ENCODE measurements at regions not wholly inside any gene's neighbourhood (a gene's known extent, or its start where the extent isn't known, plus 50 kb on each side); places are given as distances from the start of the nearest gene placed in this dataset.
"Not testable (repeated sequence)": the region's sequence is repeated elsewhere in the genome, so short reads cannot be mapped to it uniquely, and the experiment has no call there.

GRCh38 chr20:53764415-53764800, 170.8 kb upstream of the ZNF217 start:
- no peak for DNase-seq

DNA sequence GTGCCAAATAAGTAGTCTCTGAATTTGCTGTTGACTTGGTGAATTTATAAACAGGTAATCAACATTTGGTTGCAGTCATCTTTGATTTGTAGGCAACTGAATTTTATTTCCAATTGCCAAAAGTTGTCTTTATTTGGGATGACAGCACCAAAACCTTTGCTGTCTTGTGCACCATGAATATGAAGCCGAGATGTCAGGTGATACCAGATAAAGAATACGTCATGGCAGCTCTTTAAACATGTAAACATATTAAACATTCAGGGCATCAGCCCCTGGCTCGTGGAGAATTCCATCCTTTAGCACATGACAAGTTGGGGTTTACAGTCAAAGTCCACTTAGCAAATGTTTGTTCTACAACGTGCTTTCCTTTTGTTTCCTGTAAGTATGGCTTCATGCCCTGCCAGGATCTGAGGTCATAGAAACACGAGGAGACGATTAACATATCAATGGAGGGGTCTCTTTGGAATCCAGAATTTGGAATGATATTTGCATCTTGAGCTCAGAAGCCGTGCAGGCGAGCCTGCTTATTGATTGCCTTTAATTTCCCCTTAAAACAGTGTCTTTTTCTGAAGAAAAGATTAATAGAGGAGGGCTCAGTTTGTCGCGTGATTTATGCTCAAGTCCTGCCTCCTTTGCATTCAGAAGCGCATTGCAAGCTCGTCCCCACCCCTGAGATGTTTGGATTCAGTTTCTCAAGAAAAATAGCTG, 170.2 kb upstream of the ZNF217 start:
- DNase-seq: no peak

DNA sequence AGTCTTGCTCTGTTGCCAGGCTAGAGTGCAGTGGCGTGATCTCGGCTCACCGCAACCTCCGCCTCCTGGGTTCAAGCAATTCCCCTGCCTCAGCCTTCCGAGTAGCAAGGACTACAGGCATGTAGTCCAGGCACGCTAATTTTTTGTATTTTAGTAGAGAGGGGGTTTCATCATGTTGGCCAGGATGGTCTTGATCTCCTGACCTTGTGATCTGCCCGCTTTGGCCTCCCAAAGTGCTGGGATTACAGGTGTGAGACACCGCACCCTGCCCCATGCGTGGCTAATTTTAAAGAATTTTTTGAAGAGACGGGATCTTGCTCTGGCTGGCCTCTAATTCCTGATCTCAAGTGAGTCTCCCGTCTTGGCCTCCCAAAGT, 168.8 kb upstream of the ZNF217 start:
- not testable (repeated sequence) for DNase-seq

- no peak for DNase-seq
Measured at GRCh38 chr20:53760025-53760441, 166.4 kb upstream of the ZNF217 start.

DNA sequence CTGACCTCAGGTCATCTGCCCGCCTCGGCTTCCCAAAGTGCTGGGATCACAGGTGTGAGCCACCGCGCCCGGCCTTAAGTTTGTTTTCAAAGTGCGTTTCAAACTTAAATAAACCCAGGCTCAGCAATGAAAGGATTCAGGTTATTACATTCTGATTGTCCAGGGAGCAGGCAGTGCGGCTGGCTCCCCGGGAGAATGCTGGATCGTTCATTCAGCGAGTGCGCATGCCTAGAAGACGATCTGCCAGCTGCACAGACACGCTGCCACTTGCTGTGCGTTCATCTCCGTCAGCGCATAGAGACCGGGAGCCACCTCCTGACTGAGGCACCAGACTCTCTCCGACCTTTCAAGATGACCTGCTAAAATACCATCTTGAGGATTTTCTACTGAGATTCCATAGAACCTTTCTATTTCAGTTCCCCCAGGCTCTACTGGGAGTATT, 163.9 kb upstream of the ZNF217 start:
- DNase-seq: no peak

DNA sequence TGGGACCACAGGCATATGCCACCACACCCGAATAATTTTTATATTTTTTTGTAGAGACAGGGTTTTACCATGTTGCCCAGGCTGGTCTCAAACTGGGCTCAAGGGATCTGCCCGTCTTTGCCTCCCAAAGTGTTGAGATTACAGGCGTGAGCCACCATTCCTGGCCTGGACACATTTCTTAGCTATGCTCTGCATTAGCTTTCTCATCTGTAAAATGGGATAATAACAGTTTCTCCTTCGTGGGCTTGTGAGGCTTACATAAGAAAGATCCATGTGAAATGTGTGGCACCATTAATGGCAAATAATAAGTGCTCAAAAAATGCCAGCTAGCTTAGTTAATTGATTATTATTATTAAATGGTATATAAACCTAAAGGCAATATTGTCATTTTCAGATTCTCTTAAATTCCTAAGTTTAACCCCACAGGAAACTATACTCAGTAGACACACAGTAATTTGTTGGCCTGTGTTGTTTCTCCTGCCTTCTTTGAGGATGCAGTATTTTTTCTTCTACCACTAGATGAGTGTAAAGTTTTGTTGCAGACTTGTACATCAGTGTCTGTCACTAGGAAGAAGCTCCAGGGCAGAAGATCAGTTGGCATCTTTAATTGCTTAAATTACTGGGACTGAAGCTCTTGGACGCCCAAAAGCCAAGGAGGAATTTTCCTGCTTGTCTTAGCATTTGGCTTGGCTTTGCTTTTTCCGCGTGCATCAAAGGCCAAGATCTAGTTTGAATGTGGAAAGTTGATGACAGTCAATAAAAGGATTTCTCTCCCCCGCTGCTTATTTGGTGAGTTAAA, 162.3 kb upstream of the ZNF217 start:
- no peak for DNase-seq

DNA sequence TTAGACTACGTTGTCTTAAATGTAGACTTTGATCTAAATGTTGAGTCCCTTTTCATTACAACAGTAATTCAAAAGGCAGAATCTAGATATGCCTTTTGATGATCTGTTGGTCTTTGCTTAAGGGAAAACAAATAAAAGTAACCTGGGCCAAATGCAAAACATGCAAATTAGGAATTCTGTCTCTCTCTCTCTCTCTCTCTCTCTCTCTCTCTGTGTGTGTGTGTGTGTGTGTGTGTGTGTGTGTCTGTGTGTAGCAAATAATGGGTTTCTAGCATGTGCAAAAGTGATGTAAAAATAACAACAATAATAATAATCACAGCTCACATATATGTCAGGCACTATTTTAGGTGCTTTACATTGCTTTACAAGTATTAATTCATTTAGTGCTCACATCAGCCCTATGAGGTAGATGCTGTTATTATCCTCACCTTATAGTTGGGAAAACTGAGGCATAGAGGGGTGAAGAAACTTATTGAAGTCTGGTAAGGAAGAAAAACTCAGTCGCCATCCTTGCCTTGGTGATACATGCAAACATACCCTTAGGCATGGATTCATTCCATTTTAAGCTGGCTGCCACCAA, 160.3 kb upstream of the ZNF217 start:
- no peak for DNase-seq

GRCh38 chr20:53752971-53753879, 159.6 kb upstream of the ZNF217 start:
- no peak for DNase-seq

- DNase-seq: no peak
Measured at GRCh38 chr20:53752583-53752970, 158.9 kb upstream of the ZNF217 start.

DNA sequence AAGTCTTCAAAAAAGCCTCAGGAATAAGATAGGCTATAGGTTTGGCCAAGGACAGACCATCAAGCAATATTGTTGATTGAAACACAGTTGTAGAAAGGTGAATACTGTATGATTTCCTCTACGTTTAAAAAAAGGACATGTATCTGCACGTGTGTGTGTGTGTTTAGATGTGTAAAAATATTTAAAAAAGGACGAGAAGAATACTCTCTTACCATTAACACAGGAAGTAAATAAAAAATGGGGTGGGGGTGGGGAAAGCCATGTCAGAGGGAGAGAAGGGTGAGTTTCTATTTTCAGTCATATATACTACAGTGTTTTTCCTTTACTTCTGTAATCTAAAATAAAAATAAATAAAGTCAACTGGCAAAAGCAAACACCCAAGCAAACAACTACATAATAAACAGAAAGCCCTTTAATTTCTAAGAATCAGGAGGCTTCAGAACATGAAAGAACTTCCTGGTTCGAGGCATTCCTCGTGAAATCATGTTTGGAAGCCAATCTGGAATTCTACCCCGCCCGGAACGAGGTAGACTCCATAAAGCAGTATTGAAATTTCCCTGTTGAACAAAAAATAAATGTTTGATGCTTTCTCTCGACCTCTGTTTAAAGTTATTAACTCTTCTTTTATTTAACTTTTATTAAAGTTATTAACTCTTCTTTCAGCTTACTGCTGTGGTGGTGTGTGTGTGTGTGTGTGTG, 158.1 kb upstream of the ZNF217 start:
- DNase-seq: no peak

GRCh38 chr20:53750827-53751619, 157.4 kb upstream of the ZNF217 start:
- peak in 1 of 2 experiments; percentile 42 for DNase-seq

DNA sequence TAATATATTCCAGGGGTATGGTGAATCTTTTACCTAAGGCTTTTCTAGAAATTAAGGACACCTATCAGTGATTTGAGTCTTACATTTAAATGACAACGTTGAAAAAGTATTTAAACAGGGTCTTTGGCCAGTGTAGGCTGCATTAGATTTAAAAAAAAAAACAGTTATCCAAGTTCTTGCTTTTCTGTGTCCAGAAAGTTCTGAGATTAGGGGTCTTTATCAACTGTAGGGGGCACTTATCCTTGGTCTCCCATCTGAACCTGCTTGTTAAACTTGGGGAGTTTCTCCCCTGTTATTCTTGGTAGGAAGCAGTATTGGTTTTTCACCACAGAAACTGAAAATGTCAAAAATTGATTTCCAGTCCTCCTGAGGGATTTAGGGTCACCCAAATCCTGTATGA, 155.9 kb upstream of the ZNF217 start:
- no peak for DNase-seq

DNA sequence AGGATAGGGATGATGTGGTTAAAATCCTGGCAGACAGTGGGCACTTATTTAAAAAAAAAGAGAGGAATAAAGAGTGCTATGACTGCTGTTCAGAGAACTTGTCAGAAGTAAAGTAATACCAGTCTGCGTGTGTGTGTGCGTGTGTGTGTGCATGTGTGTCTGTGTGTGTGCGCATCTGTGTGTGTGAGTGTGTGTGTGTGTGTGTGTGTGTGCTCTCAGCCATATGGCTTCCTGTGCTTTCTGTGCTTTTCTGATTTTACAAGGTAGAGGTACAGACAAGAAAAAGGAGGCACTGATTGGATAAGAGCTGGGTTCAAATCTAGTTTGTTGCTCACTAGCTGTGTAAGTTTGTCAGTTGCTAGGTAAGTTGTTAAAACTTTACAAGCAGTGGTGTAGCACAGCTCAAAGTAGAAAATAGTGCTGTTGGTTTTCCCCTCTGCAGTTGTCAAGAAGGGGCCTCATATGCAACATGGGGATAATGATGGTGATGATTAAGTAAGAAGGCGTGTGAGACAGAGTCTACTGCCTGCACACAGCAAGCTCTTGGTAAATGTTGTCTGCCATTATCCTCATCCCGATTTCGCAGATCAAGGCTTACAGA, 155.3 kb upstream of the ZNF217 start:
- no peak for DNase-seq

GRCh38 chr20:53748176-53748575, 154.5 kb upstream of the ZNF217 start:
- no peak for DNase-seq

GRCh38 chr20:53743607-53744260, 150.1 kb upstream of the ZNF217 start:
- no peak for DNase-seq

DNA sequence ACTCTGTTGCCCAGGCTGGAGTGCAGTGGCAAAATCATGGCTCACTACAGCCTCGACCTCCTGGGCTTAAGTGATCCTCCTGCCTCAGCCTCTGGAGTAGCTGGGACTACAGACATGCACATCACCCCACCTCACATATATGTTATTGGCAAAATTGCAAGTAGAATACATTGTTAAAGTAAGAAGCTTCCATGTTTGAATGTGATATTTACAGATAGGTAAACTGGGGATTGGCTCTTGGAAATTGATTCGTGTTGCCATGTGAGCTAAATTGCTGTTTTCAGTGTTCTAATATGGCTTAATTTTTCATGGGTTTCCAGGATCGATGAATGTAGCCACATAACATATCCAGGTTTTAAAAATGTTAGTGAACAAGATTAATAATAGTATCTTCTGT, 149.0 kb upstream of the ZNF217 start:
- DNase-seq: no peak

GRCh38 chr20:53741726-53742028, 148.0 kb upstream of the ZNF217 start:
- DNase-seq: no peak

DNA sequence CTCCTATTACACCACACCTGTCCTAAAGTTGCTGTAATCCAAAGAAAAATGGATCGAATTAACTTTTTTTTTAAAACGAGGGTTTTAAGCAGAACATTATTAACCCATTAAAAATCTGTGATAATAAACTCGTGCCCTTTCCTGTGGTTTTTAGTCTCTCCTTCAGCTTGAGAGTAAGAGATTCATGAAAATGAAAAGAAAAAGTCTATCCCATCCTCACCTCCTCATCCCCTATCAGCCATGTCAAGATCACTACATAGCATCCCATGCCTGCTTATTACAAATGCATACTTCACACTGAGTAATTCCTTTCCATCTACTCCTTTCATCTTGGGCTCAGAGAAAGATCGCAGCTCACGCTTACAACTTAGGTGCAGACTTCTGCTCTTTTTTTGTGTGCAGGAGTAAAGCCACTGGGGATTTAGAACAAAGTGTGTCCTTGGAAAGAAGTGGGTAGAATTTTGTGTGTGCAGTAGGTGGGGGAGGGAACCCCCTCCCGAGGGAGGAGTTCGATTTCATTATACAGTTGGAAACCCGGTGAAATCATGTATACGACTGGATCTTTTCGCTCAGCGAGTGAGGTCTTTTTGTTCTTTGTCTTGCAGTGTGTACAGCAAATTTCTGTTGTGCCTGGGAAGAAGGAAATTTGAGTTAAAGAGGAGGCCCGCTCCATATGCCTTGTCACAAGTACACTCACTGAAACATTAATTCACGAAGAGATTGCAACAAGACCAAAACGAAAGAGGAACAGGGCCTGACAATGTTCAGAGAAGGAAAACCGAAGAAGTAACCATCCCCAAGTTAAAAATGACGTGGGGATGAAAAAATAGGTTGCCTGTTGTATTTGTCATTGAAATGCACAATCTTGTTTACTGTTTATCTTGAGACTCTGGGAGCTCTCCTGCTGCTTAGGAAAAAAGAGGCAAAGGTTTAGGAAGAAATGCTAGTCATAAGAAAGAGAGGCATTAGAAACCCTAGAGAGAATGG, 146.5 kb upstream of the ZNF217 start:
- DNase-seq: no peak

Data from stimulated activated CD4-positive, alpha-beta T cell treated with anti-CD3 and anti-CD28 coated beads, Interleukin-4, amount 100 ng/mL, for 4 hours (primary cell).